Right lobe of liver (tissue), 6 donors: ENCODE measurements at regions not wholly inside any gene's neighbourhood (a gene's known extent, or its start where the extent isn't known, plus 50 kb on each side); places are given as distances from the start of the nearest gene placed in this dataset.
A peak's percentile ranks its signal among the peaks of the same experiment; 100 is the strongest.

Experiments used
- ATAC-seq, 4 donors: fragments of 200-7000 bp; cut with Tn5 transposase; one replicate each; pipeline ENCODE4 v1.9.1; 2020; ENCODE audit warnings: mild to moderate bottlenecking in 4 of 4, moderate library complexity in 4 of 4
- DNase-seq, 3 donors: peaks; one replicate each; pipeline ENCODE4 v3.0.0-alpha.2; 2020
- H3K27ac ChIP-seq, 3 donors: fragments of 200-600 bp; one replicate each; pipeline ENCODE4 v1.8.0; 2022
- H3K27me3 ChIP-seq, 2 donors: fragments of 200-600 bp; one replicate each; pipeline ENCODE4 v1.8.0; 2022
- H3K36me3 ChIP-seq, 4 donors: fragments of 200-600 bp; sonication (generic) in 1 of 4; one replicate each; pipeline versions ENCODE4 v1.5.1 to v1.8.0; 2017 to 2022; ENCODE audit warnings: control low read depth in 1 of 4
- H3K4me1 ChIP-seq, 4 donors: fragments of 200-600 bp; sonication (generic) in 1 of 4; one replicate each; pipeline versions ENCODE4 v1.5.1 to v1.8.0; 2017 to 2022; ENCODE audit warnings: control low read depth in 1 of 4
- H3K4me3 ChIP-seq, 3 donors: fragments of 200-600 bp; one replicate each; pipeline ENCODE4 v1.8.0; 2022
- H3K9me3 ChIP-seq, 4 donors: fragments of 200-600 bp; sonication (generic) in 1 of 4; one replicate each; pipeline versions ENCODE4 v1.5.1 to v1.8.0; 2017 to 2022; ENCODE audit warnings: control low read depth in 1 of 4
- POLR2A ChIP-seq: fragments of 450-650 bp; IDR thresholded peaks from one replicate; pipeline ENCODE4 v1.6.1; 2017; ENCODE audit warnings: antibody characterized with exemption, mild to moderate bottlenecking
- WGBS: methylation state at CpG from one replicate; pipeline ENCODE4 v1.1.6; 2018; ENCODE audit warnings: low coverage, low lambda C conversion rate; ENCODE audit not compliant: insufficient coverage; ENCODE audit errors: missing lambda C conversion rate; 5-methylcytosine and 5-hydroxymethylcytosine counted together
- intact Hi-C, 2 donors: fragments of 100-400 bp; cut with DNase I; formaldehyde crosslinking; loops; one replicate each; pipeline versions ENCODE4 v1.11.2 to v1.14.1; 2022
- TF ChIP-seq, protein P1 (sequence below), 4 donors: fragments of 200-600 bp in 3 of 4; fragments of 450-650 bp in 1 of 4; IDR thresholded peaks; one replicate each; pipeline versions ENCODE4 v1.5.1 to v1.8.0; 2016 to 2022; ENCODE audit warnings: antibody characterized with exemption in 4 of 4, mild to moderate bottlenecking in 2 of 4
- donor health status: DM: no; HTN: yes; CAD: no.
- donor health status: DM: no; HTN: no; CAD: no.
- donor health status: DM: no; HTN: no; CAD: no.
- donor health status: DM: no; HTN: yes; CAD: no.
- donor health status: DM: no; HTN: yes; CAD: no.

DNA sequence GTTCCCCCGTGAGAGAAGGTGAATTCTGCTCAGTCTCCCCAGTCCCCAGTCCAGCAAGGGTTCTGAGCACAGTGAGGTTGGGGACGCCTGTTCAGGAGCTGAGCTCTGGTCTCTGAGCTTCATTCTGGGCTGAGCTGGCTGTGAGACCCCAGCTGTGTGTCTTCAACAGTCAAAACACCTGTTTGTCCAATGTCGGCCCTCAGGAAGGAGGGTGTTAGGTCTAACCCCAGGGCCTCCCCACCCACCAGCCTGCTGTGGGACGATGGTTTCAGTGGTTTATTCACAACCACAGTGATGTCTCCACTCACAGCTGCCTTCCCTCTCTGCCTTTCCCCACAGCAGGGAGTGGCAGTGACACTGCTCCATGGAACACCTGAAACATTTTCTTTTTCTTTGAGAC lies 1282.9 kb downstream of the TBC1D22A start:
- intact Hi-C loops: no loop called here
- Histone ChIP-seq H3K27ac (no peak overlapping the region), H3K9me3 (no peaks in the 10 kb centered on the region), H3K4me3 (no peak overlapping the region), H3K27me3 (no peaks in the 10 kb centered on the region), H3K36me3 (no peaks in the 10 kb centered on the region), H3K4me1 (no peaks in the 10 kb centered on the region)
- no CpG with 5 or more reads among the region's 4 CpGs for WGBS
- ATAC-seq: no peak
- no peak for DNase-seq
- TF ChIP-seq, protein P1, sequence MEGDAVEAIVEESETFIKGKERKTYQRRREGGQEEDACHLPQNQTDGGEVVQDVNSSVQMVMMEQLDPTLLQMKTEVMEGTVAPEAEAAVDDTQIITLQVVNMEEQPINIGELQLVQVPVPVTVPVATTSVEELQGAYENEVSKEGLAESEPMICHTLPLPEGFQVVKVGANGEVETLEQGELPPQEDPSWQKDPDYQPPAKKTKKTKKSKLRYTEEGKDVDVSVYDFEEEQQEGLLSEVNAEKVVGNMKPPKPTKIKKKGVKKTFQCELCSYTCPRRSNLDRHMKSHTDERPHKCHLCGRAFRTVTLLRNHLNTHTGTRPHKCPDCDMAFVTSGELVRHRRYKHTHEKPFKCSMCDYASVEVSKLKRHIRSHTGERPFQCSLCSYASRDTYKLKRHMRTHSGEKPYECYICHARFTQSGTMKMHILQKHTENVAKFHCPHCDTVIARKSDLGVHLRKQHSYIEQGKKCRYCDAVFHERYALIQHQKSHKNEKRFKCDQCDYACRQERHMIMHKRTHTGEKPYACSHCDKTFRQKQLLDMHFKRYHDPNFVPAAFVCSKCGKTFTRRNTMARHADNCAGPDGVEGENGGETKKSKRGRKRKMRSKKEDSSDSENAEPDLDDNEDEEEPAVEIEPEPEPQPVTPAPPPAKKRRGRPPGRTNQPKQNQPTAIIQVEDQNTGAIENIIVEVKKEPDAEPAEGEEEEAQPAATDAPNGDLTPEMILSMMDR (IDR thresholded peaks at IDR 0.05): no peak
- TF ChIP-seq POLR2A: no peak

DNA sequence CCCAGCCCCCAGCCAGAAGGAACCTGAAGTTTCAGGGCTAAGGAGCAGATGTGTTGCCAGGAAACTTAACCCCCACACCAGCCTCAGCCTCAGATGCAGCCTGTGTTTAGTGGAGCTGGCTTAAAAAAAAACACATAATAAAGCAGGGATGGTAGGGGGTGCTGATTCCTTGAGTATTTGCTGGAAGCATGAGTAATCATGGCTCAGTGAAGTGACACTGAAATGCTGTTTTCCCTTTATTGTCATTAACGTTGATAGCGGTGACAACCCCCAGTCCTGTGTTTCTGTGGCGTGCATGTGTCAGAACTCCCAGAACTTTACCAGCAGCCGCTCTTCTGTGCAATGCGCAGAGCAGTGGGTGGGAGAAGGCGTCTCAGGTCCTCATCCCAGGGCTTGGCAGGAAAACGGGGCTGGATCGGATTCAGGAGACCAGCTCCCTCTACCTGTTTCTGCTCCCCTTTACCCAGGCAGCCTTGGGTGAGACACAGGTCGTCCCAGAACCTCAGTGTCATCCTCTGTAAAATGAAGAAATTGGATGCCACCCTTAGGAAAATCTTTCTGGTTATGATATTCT lies 1282.1 kb downstream of the TBC1D22A start:
- DNase-seq (no peak), ATAC-seq (no peak)
- H3K4me3 ChIP-seq: no peak overlapping the region
- no peaks in the 10 kb centered on the region for H3K4me1 ChIP-seq
- intact Hi-C loops: no loop called here
- H3K27me3 ChIP-seq: no peaks in the 10 kb centered on the region
- H3K9me3 ChIP-seq: no peaks in the 10 kb centered on the region
- no peaks in the 10 kb centered on the region for H3K36me3 ChIP-seq
- TF ChIP-seq, protein P1 (IDR thresholded peaks at IDR 0.05): no peak
- TF ChIP-seq POLR2A: no peak
- 58% methylated on average over 8 of the region's 9 CpGs for WGBS
- H3K27ac ChIP-seq: no peak overlapping the region

DNA sequence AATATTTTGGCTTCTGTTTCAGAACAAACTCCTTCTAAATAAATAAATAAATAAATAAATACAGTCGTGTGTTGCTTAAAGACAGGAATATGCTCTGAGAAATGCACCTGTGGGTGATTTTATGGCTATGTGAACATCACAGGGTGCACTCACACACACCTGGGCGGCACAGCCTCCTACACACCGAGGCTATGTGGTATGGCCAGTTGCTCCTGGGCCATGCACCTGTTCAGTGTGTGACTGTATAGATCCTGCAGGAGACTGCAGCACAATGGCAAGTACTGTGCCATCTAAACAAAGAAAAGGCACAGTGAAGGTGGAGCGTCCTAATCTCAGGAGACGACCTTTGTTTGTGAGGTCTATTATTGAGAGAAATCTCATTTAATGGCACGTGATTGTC lies 1281.1 kb downstream of the TBC1D22A start:
- ATAC-seq: peak in 1 of 4 donors; percentile 12

DNA sequence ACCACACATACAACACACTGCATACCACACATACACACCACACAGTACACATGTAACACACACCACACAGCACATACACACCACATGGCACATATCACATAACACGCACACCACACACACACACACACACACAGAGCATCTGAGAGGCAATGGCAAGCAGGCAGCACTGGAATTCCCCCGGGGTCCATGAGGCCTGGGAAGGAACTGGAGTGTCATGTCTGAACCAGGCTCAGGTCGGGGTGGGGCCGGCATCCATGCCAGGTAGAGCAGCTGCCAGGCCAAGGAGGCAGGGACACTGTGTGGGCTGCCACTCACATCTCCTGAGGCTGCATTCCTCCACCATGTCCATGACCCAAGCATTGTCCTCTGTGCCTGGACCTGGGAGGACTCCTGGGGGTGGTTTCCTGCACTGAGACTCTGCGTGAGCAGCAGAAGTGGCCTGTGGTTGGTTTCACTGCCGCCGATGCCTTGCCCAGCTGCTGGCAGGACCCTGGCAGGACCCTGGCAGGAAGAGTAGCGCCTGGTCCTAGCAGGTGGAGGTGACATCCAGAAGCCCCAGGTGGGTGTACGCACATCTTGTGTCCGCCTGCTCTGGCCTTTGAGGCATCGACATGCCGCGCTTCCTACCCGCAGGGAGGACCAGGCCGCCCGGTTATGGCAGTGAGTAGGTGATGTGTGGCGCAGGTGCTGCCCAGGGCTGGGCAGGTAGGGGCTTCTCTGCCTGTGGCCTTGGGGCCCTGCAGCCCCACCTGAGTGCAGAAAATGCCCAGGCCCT lies 1280.4 kb downstream of the TBC1D22A start:
- intact Hi-C loops: no loop called here
- peak in 1 of 4 donors; percentile 16 for ATAC-seq
- Histone ChIP-seq H3K27me3 (no peaks in the 10 kb centered on the region), H3K4me1 (no peaks in the 10 kb centered on the region), H3K36me3 (no peaks in the 10 kb centered on the region), H3K27ac (no peak overlapping the region), H3K4me3 (no peak overlapping the region), H3K9me3 (no peaks in the 10 kb centered on the region)
- TF ChIP-seq, protein P1 (IDR thresholded peaks at IDR 0.05): no peak
- TF ChIP-seq POLR2A: no peak
- WGBS: 83% methylated on average over 2 of the region's 17 CpGs
- DNase-seq: no peak

More for the DNA sequence above, 1281.1 kb downstream of the TBC1D22A start:
- H3K9me3 ChIP-seq: no peaks in the 10 kb centered on the region
- WGBS: 60% methylated on average over 6 of the region's 6 CpGs
- no peaks in the 10 kb centered on the region for H3K4me1 ChIP-seq
- no peaks in the 10 kb centered on the region for H3K27me3 ChIP-seq
- no peak overlapping the region for H3K27ac ChIP-seq
- TF ChIP-seq, protein P1 (IDR thresholded peaks at IDR 0.05): no peak
- TF ChIP-seq POLR2A: no peak
- H3K4me3 ChIP-seq: no peak overlapping the region
- H3K36me3 ChIP-seq: no peaks in the 10 kb centered on the region
- no peak for DNase-seq
- intact Hi-C loops: no loop called here
